ENCODE measurements at regions not wholly inside any gene's neighbourhood (a gene's known extent, or its start where the extent isn't known, plus 50 kb on each side); places are given as distances from the start of the nearest gene placed in this dataset.
"Not testable (repeated sequence)": the region's sequence is repeated elsewhere in the genome, so short reads cannot be mapped to it uniquely, and the experiment has no call there.

DNA sequence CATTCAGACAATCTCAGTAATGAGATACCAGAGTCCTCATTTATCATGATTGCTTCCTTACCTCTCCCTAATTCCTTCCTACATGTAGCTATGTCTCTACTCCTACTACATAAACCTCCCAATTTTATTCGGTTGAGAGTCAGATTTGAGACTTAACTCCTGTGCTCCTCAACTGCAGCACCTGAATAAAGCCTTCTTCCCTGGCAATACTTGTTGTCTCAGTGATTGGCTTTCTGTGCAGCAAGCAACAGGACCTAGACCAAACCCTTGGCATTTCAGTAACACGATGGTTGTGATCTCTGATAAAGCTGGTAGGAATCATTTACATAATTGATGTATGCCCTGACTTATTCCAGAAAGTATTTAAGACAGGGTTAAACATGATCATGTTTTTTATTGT, 106.7 kb upstream of the NANOGP8 start:
- DNase-seq (ENCODE audit: low read depth), result no peak
- TF ChIP-seq, protein P1, sequence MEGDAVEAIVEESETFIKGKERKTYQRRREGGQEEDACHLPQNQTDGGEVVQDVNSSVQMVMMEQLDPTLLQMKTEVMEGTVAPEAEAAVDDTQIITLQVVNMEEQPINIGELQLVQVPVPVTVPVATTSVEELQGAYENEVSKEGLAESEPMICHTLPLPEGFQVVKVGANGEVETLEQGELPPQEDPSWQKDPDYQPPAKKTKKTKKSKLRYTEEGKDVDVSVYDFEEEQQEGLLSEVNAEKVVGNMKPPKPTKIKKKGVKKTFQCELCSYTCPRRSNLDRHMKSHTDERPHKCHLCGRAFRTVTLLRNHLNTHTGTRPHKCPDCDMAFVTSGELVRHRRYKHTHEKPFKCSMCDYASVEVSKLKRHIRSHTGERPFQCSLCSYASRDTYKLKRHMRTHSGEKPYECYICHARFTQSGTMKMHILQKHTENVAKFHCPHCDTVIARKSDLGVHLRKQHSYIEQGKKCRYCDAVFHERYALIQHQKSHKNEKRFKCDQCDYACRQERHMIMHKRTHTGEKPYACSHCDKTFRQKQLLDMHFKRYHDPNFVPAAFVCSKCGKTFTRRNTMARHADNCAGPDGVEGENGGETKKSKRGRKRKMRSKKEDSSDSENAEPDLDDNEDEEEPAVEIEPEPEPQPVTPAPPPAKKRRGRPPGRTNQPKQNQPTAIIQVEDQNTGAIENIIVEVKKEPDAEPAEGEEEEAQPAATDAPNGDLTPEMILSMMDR (IDR thresholded peaks at IDR 0.05; ENCODE audit: insufficient read depth, low read length), result no peak

DNA sequence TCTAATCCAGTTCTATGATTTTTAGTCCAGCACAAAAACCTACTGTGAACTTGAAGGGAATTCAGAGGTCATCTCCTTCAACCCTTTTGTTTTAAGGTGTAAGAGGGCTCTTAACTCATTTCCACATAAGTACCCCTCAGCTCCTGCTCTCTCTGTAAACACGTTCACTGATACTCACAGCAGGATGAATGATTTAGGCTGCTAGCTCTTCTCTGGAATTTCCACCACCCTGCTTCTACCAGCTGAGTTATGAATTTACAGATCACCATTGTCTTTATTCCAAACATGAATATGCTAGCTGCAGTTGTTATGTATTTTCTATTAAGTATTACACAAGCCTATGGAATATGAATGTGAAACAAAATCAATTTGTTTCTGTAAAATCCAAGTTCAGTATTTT, 101.3 kb upstream of the NANOGP8 start:
- H3K4me3 ChIP-seq (ENCODE audit: low read depth, low read length), result no peak overlapping the region
- TF ChIP-seq, protein P1 (IDR thresholded peaks at IDR 0.05; ENCODE audit: insufficient read depth, low read length), result no peak
- no peak for DNase-seq (ENCODE audit: low read depth)

More for the DNA sequence above, 106.7 kb upstream of the NANOGP8 start:
- H3K4me3 ChIP-seq (ENCODE audit: low read depth, low read length), result no peak overlapping the region

DNA sequence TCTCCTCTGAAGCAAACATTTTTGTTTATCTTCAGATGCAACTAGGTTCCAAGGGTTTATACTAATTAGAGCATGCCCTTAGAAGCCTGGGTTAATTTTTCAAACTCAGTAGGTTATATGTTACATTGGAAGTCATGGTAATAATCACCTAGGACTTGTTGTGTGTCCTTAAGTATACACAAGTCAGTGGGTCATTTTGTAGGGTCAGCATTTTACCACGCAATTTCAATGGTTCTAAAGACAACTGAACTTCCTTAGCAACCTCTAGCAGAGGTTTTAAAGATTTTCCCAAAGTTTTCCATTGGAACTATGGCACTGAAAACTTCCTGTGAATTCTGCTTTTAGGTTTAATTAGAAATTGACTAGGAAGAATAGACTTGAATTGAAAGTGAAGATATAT, 99.6 kb upstream of the NANOGP8 start:
- TF ChIP-seq, protein P1 (IDR thresholded peaks at IDR 0.05; ENCODE audit: insufficient read depth, low read length), result no peak
- no peak overlapping the region for H3K4me3 ChIP-seq (ENCODE audit: low read depth, low read length)
- DNase-seq (ENCODE audit: low read depth), result no peak

DNA sequence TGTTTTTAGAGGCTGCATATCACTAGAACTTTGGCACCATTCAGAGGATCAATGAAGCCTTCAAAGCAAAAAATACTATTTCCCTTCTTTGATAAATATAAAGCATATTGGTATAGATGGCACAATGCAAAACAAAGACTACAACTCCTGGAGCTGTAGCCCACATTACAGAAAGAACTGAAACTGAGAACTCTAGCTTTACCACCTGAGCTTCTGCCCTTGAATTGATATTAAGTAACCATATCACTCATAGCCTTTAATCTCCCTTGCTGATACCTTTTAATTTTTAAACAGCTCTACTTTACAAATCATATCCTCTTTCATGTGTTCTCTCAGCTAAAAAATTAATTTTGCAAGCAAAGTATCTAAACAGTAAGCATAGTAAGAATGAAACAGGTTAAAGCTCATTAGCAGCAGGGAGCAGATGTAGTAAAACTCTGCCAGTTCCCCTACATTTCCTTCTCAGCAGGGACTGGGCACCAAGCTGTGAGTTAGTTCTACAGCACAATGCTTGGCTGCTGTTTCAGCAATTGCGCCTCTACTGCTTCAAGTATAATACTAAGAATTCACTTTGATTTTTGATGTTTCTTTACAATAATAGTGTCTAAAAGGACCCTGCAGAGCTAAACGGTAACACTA, 97.9 kb upstream of the NANOGP8 start:
- DNase-seq (ENCODE audit: low read depth), result no peak
- TF ChIP-seq, protein P1 (IDR thresholded peaks at IDR 0.05; ENCODE audit: insufficient read depth, low read length), result no peak
- H3K4me3 ChIP-seq (ENCODE audit: low read depth, low read length), result no peak overlapping the region

DNA sequence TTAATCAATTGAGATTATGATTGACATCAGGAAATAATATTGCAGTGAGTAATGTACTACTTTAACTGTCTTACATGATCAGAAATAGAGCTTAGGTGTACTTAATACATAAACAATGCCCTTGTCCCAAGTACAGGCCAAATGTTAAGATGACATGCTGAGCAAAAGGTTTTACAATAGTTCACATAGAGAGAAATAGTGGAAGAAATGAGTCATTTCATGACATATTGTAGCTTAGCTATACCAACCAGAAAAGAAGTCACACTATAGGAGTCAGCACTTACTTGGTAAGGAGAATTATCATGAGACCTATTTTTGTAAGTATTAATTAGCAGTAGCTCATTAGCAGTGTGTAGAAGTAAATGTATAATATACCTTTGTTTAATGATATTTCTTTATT, 96.4 kb upstream of the NANOGP8 start:
- peak; percentile 16 for DNase-seq (ENCODE audit: low read depth)
- no peak overlapping the region for H3K4me3 ChIP-seq (ENCODE audit: low read depth, low read length)
- TF ChIP-seq, protein P1 (IDR thresholded peaks at IDR 0.05; ENCODE audit: insufficient read depth, low read length), result no peak

DNA sequence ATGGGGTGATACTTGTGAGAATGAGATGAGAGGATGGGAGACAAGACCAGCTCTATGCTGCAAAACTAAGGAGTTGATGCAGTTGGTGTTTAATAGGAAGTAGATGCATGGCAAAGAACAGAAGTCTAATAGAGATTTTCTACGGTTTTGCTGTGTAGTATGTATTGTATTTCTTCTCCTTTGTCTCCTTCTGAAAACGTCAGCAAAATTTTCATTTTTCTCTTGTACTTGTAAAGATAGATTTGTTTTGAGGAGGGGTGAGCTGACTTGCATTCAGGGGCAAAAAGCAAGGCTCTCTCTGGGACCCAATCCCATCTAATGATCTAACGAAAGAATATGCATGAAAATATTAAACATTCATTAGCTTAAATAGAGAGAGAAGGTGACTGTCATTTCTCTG, 94.6 kb upstream of the NANOGP8 start:
- TF ChIP-seq, protein P1 (IDR thresholded peaks at IDR 0.05; ENCODE audit: insufficient read depth, low read length), result no peak
- no peak for DNase-seq (ENCODE audit: low read depth)
- H3K4me3 ChIP-seq (ENCODE audit: low read depth, low read length), result no peak overlapping the region

DNA sequence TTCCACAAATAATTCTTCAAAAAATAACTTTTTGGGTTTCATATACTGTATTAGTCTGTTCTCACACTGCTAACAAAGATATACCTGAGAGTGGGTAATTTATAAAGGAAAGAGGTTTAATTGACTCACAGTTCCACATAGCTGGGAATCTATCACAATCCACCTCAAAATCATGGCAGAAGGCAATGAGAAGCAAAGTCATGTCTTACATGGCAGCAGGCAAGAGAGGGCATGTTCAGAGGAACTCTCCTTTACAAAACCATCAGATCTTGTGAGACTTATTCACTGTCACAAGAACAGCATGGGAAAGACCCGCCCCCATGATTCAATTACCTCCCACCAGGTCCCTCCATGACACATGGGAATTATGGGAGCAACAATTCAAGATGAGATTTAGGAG, 93.1 kb upstream of the NANOGP8 start:
- H3K4me3 ChIP-seq (ENCODE audit: low read depth, low read length); DNase-seq (ENCODE audit: low read depth): not testable (repeated sequence)
